GM21529 (cell line): ENCODE measurements at regions not wholly inside any gene's neighbourhood (a gene's known extent, or its start where the extent isn't known, plus 50 kb on each side); places are given as distances from the start of the nearest gene placed in this dataset.
"Not testable (repeated sequence)": the region's sequence is repeated elsewhere in the genome, so short reads cannot be mapped to it uniquely, and the experiment has no call there.

ENCODE experiments used
- ATAC-seq: cut with Tn5 transposase; IDR thresholded peaks from one replicate; pipeline ENCODE4 v1.9.1; 2021; ENCODE audit not compliant: unreplicated experiment

GRCh38 chrX:26908218-26908617, 554.9 kb downstream of the PPP4R3C start:
- no peak for ATAC-seq

GRCh38 chrX:26889574-26889973, 573.6 kb downstream of the PPP4R3C start:
- ATAC-seq: no peak

DNA sequence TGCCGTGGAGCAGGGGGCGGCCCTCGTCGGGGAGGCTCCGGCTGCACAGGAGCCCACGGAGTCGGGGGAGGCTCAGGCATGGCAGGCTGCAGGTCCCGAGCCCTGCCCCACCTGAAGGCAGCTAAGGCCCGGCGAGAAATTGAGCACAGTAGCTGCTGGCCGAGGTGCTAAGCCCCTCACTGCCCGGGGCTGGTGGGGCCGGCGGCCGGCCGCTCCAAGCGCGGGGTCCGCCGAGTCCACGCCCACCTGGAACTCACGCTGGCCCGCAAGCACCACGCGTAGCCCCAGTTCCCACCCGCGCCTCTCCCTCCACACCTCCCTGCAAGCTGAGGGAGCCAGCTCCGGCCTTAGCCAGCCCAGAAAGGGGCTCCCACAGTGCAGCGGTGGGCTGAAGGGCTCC, 589.4 kb downstream of the PPP4R3C start:
- ATAC-seq: no peak

DNA sequence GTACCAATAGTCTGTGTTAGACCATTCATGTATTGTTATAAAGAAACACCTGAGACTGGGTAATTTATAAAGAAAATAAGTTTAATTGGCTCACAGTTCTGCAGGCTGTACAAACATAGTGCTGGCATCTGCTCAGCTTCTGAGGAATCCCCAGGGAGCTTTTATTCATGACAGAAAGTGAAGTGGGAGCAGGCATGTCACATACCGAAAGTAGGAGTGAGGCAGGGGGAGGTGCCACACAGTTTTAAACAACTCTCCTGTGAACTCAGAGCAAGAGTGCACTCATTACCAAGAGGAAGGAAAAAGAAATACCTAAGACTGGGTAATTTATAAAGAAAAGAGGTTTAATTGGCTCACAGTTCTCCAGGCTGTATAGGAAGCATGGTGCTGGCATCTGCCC, 591.2 kb downstream of the PPP4R3C start:
- ATAC-seq: no peak

DNA sequence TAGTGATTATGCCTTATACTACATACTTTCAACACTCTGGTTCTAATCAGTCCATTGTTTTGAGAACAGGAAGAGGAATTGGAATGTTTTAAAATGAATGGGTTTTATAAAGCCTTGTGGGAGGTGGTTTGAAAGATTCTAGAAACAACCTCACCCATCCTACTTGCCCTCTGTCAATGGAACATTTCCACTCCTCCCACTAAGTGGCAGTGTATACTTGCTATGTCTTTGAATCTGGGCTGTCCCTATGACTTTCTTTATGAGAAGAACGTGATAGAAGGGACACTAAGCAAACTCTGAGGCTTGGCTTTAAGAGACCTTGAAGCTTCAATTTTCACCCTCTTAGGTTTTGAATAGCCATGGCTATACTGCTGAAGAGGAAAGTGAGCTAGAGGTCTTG, 611.2 kb downstream of the PPP4R3C start:
- no peak for ATAC-seq

GRCh38 chrX:26848511-26848910, 614.6 kb downstream of the PPP4R3C start:
- no peak for ATAC-seq

DNA sequence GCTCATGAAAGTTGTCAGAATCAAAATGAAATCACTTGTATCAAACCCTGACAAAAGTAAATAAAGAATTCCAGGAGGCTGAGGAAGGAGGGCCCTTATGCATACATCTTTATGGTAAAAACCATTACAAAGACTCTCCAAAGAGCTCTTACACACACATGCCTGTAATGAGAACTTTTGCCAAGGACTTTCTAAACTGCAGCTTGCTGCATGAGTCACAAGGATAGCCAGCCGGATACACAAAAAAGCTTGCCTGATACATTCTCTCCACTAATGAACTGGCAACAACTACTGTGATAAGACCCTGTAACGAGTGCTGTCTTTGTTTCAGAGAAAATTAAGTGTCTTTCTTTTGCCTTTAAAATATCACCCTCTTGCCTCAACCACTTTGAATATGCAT, 618.1 kb downstream of the PPP4R3C start:
- no peak for ATAC-seq

DNA sequence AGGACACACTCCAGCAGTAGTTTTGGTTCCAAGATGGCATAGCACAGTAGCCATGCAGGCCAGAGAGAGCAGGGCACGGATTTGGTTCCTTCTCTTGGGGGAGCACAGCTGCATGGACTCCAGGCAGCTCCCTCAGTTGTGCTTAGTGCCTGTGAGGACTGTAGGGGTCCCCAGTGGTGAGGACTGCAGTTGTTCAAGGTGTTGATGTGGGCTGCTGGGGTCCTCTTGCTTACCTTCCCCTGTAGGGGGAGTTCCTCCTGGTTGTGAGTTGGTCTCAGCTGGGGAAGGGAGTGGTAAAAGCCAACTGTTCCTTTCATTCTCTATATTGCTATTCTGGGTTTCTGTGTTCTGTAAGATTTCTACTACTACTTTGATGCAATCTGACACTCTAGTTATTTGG, 606.5 kb downstream of the MAGEB5 start:
- no peak for ATAC-seq

- no peak for ATAC-seq
These were observed 573.8 kb downstream of the MAGEB5 start for GRCh38 chrX:26789751-26790150.

- no peak for ATAC-seq
These were observed 572.5 kb downstream of the MAGEB5 start for GRCh38 chrX:26788402-26788998.

DNA sequence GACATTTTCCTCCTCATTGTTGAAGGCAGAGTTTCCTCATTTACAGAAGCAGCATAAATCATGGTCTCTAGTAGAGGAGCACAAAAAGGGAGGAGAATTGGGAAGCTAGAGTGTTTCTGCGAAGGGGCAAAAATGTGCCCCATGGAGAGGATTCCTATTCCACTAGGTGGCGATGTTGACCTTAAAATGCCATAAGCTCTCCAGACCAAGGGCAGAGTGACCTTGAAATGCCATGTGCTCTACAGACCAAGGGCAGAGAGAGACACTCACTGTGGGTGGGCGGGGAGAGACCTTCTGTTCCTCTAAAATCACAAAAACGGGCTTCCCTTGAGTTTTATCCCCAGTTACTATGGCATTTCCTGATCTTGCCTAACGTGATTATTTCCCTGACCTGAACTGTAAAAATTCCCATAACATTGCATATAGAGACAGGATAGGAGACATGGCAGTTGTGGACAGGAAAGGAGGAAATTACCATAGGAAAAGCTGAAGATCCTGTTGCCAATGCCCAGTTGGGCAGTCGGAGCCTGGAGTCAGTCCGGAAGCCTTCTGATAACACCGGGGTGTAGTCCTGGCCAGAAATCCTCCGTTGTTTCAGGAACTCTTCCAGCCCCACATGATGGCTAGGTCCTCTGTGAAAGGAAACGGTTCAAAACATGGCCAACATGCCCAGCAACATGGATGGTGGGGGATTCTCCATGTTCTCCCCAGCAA, 567.7 kb downstream of the MAGEB5 start:
- peak; percentile 85 for ATAC-seq

DNA sequence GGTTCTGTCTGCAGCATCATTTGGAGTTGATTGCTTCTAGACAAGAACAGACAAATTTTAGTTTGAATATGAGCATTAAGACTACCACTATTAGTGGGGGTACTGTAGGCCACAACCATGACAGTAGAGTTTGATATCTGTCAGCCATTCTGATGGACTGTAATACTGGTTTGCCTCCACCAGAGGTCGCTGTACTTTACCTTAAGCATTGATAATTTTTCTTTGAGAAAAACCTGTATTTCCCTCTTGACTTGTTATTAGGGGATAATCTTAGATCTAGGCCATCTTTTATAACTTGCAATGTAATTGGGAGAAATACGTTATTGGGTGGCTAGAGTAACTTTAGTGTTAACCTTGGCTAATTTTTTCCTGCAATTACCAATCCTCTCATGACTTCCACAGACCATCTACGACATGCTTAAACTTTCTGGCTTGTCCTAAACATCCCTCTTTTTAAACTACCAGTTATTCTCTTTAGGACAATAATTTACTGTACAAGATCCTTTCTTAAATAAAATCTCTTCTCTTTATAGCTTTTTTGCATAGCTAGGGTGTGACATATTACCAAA, 562.4 kb downstream of the MAGEB5 start:
- ATAC-seq: no peak

DNA sequence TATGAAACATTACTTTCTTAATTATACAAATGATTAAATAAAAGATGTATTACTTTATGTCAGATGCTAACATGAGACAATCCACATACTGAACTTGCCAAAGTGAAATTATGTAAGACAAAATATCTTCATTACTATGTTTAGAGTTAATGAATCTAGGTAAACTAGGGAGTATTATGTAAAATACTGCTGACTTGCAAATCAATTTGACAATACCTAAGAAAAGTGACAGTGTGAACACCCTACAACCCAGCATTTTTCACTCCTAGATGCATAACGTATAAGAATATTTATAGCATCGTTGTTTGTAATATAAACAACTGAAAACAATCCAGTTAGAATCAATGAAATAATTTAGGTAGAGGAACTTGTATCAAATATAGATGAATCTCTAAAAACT, 546.3 kb downstream of the MAGEB5 start:
- no peak for ATAC-seq

DNA sequence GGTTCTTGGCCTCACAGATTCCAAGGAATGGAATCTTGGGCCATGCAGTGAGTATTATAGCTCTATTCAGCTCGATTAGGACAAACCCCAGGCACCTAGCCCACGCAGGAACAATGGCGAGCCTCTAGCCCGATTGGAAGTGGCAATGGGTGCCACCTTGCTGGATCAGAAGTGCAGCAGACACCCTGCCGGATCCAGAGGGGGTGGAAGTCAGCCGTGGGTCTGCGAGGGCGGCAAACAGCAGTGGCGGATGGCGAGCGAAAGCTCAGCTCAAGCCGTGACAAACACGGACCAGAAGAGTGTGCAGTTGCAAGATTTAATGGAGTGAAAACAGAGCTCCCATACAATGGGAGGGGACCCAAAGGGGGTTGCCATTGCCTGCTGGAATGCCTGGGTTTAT, 539.8 kb downstream of the MAGEB5 start:
- not testable (repeated sequence) for ATAC-seq

GRCh38 chrX:26747877-26748276, 531.9 kb downstream of the MAGEB5 start:
- ATAC-seq: no peak

- ATAC-seq: no peak
These were observed 506.9 kb downstream of the MAGEB5 start for GRCh38 chrX:26722666-26723428.

DNA sequence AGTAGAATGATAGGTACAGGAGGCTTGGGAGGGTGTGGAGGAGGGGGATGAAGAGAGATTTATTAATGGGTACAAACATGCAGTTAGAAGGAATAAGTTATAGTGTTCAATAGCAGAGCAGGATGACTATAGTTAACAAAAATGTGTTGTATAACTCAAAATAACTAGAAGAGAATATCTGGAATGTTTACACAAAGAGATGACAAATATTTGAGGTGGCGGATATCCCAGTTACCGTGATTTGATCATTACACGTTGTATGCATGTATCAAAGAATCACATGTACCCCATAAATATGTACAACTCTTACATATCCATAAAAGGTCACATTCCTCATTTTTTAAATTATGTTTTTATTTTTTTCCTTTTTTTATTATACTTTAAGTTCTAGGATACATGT, 456.6 kb downstream of the MAGEB5 start:
- no peak for ATAC-seq

GRCh38 chrX:26670521-26670920, 454.6 kb downstream of the MAGEB5 start:
- no peak for ATAC-seq

- no peak for ATAC-seq
These were observed 448.9 kb downstream of the MAGEB5 start for GRCh38 chrX:26664919-26665318.

DNA sequence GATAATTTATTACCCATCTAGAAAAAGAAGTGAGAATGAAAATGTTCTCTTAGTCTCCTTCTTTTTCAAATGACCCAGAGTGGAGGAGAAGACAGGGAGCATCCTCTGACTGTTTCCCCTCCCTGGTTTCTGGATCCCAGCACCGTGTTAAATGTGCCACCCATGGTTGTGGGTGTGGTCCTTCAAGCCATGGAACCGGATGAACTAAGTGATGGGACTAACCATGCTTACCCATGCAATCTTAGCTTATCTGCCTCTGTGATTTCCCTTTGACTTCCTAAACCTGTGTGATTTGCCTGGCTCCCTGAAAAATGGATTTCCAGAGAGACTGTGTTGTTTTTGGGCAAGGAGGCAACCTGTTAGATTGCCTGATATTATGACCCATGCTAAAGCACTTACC, 437.1 kb downstream of the MAGEB5 start:
- no peak for ATAC-seq

DNA sequence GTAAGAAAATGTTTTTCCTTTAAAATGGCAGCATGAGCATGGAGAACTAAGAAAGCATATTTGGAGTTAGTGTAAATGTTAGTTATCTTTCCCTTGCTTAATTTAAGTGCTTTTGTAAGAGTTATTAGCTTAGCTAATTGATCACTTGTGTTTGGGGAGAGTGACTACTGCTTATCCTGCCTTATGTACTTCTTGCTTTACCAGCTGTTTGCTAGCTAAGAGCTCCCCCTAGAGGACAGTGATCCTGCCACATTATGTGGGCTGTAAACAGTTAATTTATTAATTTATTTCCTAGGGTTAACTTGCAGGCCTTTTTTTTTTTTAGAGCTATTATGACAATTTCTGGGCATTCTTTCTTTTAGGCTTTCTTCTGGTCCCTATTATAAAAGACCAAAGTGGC, 435.8 kb downstream of the MAGEB5 start:
- no peak for ATAC-seq

GRCh38 chrX:26649534-26649933, 433.6 kb downstream of the MAGEB5 start:
- no peak for ATAC-seq
